IPS DF 6.9 (cell line): ENCODE measurements at regions not wholly inside any gene's neighbourhood (a gene's known extent, or its start where the extent isn't known, plus 50 kb on each side); places are given as distances from the start of the nearest gene placed in this dataset.

Experiments used
- DNase-seq: peaks from one replicate; pipeline ENCODE4 v3.0.0-alpha.2; 2013; ENCODE audit warnings: low read depth, low spot score
- H3K27ac ChIP-seq: one replicate; pipeline ENCODE4 v1.5.1; 2013; ENCODE audit warnings: low read length, control low read depth
- H3K27me3 ChIP-seq: 2 replicates; pipeline ENCODE4 v1.6.1; 2013; ENCODE audit warnings: mild to moderate bottlenecking, low read length; ENCODE audit not compliant: control insufficient read depth, insufficient read depth
- H3K36me3 ChIP-seq: 2 replicates; pipeline ENCODE4 v1.6.1; 2013; ENCODE audit warnings: low read length; ENCODE audit not compliant: control insufficient read depth, insufficient read depth
- H3K4me1 ChIP-seq: 2 replicates; pipeline ENCODE4 v1.6.1; 2013; ENCODE audit warnings: low read length; ENCODE audit not compliant: control insufficient read depth, insufficient read depth
- H3K4me3 ChIP-seq: 2 replicates; pipeline ENCODE4 v1.5.1; 2013; ENCODE audit warnings: mild to moderate bottlenecking, low read length
- H3K9me3 ChIP-seq: 2 replicates; pipeline ENCODE4 v1.6.1; 2013; ENCODE audit warnings: low read length, inconsistent platforms; ENCODE audit not compliant: control insufficient read depth, insufficient read depth
- WGBS: extraction: QIAGEN DNeasy Blood & Tissue Kit; methylation state at CpG from one replicate; pipeline ENCODE4 v1.1.7; 2013; ENCODE audit warnings: mixed read lengths, missing lambda C conversion rate; ENCODE audit not compliant: insufficient read length, insufficient coverage; 5-methylcytosine and 5-hydroxymethylcytosine counted together

- Histone ChIP-seq H3K9me3 (no peaks in the 10 kb centered on the region), H3K36me3 (no peaks in the 10 kb centered on the region), H3K27me3 (no peaks in the 10 kb centered on the region), H3K4me1 (no peaks in the 10 kb centered on the region), H3K4me3 (no peak overlapping the region), H3K27ac (no peak overlapping the region)
- no CpG with 5 or more reads among the region's 2 CpGs for WGBS
- DNase-seq, result no peak
Measured at GRCh38 chr10:33884604-33885003, 550.1 kb upstream of the NRP1 start.

DNA sequence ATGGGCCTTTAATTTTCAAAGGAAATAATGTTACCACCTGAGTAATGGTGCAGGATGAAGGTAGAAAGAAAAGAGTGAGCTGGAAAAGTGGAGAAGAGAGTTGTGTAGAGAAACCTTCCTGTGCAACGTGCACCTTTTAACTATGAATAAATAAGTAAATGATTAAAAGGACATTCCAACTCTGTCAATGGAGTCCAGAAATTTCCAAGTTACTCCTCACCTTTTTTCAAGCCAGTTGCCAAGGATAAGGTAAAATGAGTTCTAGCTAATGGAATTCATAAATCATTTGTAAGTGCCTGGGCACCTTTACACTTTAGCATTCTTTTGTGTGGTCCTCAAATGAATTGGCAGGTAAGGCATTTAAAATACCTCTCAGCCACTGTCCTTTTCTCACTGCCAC lies 549.4 kb upstream of the NRP1 start:
- WGBS, result no CpG with 5 or more reads among the region's 1 CpG

DNA sequence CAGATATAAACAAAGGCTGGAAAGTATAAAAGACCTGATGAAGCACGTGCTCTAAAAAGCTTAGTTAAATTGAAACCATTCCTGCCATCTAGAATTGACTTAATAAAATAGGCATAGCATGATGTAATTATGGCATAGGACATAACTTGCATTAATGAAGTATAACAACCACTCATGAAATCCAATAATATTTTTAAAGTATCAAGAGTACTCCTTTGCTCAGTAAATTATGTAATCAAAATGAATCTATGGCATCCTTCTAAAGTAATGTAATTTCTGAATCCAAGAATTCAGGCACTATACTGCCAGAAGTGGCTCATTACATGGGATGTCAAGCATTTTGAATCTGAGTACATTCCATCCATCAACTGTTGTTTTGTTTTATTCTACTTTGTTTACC lies 548.5 kb upstream of the NRP1 start:
- WGBS, result no CpG with 5 or more reads among the region's 1 CpG
- H3K4me1 ChIP-seq, result no peaks in the 10 kb centered on the region
- no peak for DNase-seq
- no peaks in the 10 kb centered on the region for H3K36me3 ChIP-seq
- H3K27me3 ChIP-seq, result no peaks in the 10 kb centered on the region
- no peak overlapping the region for H3K27ac ChIP-seq
- H3K4me3 ChIP-seq, result no peak overlapping the region
- H3K9me3 ChIP-seq, result no peaks in the 10 kb centered on the region

More for the DNA sequence above, 549.4 kb upstream of the NRP1 start:
- no peak for DNase-seq
- H3K4me1 ChIP-seq, result no peaks in the 10 kb centered on the region
- H3K27ac ChIP-seq, result no peak overlapping the region
- H3K27me3 ChIP-seq, result no peaks in the 10 kb centered on the region
- no peaks in the 10 kb centered on the region for H3K36me3 ChIP-seq
- no peak overlapping the region for H3K4me3 ChIP-seq
- no peaks in the 10 kb centered on the region for H3K9me3 ChIP-seq

- no peak overlapping the region for H3K4me3 ChIP-seq
- WGBS, result no CpG with 5 or more reads among the region's 5 CpGs
- H3K27me3 ChIP-seq, result no peaks in the 10 kb centered on the region
Measured at GRCh38 chr10:33880291-33880690, 545.8 kb upstream of the NRP1 start.

DNA sequence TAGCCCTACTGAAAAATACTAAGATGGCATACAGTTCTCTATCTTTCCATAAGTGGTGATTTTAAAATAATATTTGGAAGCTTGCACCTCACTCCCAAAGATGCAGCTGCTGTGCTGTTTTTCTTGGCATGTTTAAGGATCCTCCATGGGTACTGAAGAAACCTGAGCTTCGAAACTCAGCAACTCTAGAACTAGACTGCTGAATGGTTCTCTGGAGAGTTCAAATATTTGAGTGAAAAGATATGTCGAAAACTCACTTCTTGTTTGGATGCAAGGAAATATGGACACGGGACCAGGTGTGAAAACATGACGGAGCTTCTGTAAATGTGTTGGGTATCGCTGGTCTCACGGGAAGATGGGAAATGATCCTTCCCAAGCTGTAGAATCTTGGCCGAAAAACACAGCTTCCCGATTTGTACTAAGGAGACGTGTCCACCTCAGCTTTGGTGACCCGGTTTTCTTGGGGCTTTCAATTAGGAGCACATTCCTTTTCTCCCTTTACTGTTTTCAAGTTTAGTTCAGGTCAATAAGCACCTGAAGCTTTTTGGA lies 543.8 kb upstream of the NRP1 start:
- Histone ChIP-seq H3K36me3 (no peaks in the 10 kb centered on the region), H3K27me3 (no peaks in the 10 kb centered on the region), H3K9me3 (no peaks in the 10 kb centered on the region), H3K4me1 (no peaks in the 10 kb centered on the region), H3K4me3 (no peak overlapping the region), H3K27ac (no peak overlapping the region)
- no peak for DNase-seq
- WGBS, result no CpG with 5 or more reads among the region's 10 CpGs

More at GRCh38 chr10:33880291-33880690, 545.8 kb upstream of the NRP1 start:
- DNase-seq, result no peak
- Histone ChIP-seq H3K36me3 (no peaks in the 10 kb centered on the region), H3K9me3 (no peaks in the 10 kb centered on the region), H3K4me1 (no peaks in the 10 kb centered on the region), H3K27ac (no peak overlapping the region)

- Histone ChIP-seq H3K4me1 (no peaks in the 10 kb centered on the region), H3K36me3 (no peaks in the 10 kb centered on the region), H3K9me3 (no peaks in the 10 kb centered on the region), H3K27ac (no peak overlapping the region), H3K4me3 (no peak overlapping the region), H3K27me3 (no peaks in the 10 kb centered on the region)
- no peak for DNase-seq
- WGBS, result no CpG with 5 or more reads among the region's 9 CpGs
Measured at GRCh38 chr10:33876584-33877400, 542.3 kb upstream of the NRP1 start.

- no peaks in the 10 kb centered on the region for H3K9me3 ChIP-seq
- DNase-seq, result no peak
- no peak overlapping the region for H3K4me3 ChIP-seq
- H3K4me1 ChIP-seq, result no peaks in the 10 kb centered on the region
- no peaks in the 10 kb centered on the region for H3K27me3 ChIP-seq
- H3K27ac ChIP-seq, result no peak overlapping the region
- H3K36me3 ChIP-seq, result no peaks in the 10 kb centered on the region
- no CpG with 5 or more reads among the region's 9 CpGs for WGBS
Measured at GRCh38 chr10:33875924-33876583, 541.6 kb upstream of the NRP1 start.

GRCh38 chr10:33871061-33871956 lies 536.8 kb upstream of the NRP1 start:
- Histone ChIP-seq H3K4me3 (no peak overlapping the region), H3K36me3 (no peaks in the 10 kb centered on the region), H3K9me3 (no peaks in the 10 kb centered on the region), H3K27me3 (no peaks in the 10 kb centered on the region), H3K4me1 (no peaks in the 10 kb centered on the region), H3K27ac (no peak overlapping the region)
- WGBS, result no CpG with 5 or more reads among the region's 5 CpGs
- DNase-seq, result no peak

DNA sequence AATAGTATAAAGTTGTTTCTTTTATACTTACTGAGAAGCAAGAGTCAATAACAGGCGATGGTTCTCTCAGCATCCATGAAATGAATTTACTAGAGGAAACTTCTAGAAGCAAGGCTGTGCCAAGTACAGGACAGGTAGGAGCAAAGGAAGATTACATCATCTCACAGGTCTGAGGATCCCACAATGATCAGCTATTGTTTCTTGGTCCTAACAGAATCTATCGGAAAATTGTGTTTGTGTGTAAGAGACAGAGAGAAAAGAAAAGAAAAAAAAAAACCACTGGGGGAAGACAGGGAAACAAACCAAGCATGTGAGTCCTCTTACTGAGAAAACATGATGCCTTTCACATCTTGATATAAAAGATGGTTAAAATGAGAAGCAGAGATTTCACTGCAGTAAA lies 535.0 kb upstream of the NRP1 start:
- WGBS, result no CpG with 5 or more reads among the region's 2 CpGs

GRCh38 chr10:33869028-33869427 lies 534.6 kb upstream of the NRP1 start:
- Histone ChIP-seq H3K36me3 (no peaks in the 10 kb centered on the region), H3K4me3 (no peak overlapping the region), H3K9me3 (no peaks in the 10 kb centered on the region), H3K27ac (no peak overlapping the region), H3K27me3 (no peaks in the 10 kb centered on the region), H3K4me1 (no peaks in the 10 kb centered on the region)
- no peak for DNase-seq
- no CpG with 5 or more reads among the region's 3 CpGs for WGBS

More for the DNA sequence above, 535.0 kb upstream of the NRP1 start:
- no peaks in the 10 kb centered on the region for H3K4me1 ChIP-seq
- H3K27ac ChIP-seq, result no peak overlapping the region
- H3K27me3 ChIP-seq, result no peaks in the 10 kb centered on the region
- H3K4me3 ChIP-seq, result no peak overlapping the region
- DNase-seq, result no peak
- H3K9me3 ChIP-seq, result no peaks in the 10 kb centered on the region
- no peaks in the 10 kb centered on the region for H3K36me3 ChIP-seq
